ENCODE measurements at regions not wholly inside any gene's neighbourhood (a gene's known extent, or its start where the extent isn't known, plus 50 kb on each side); places are given as distances from the start of the nearest gene placed in this dataset.

DNA sequence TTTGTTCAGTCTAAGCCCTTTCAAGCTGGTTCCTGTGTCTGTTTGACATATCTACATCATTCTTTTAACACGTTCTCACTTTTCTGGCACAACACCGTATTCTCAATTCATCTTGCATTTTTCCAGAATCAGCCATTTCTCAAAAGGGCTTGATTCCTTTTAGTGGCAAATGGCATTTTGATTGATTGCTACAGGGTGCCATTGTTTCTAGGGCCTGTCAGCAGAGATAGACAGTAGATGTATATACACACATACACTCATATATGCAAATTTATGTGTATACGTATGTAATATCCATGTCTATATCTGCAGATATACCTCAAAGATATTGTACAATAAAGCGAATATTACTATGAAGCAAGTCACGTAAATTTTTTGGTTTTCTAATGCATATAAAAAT, 367.9 kb upstream of the TNP1 start:
- H3K4me3 ChIP-seq (ENCODE audit: low read depth in 1 of 2, low read length in 2 of 2), result no peak overlapping the region
- WGBS, 2 donors, result 89 to 90% methylated on average over 5 of the region's 5 CpGs
- no peaks in the 10 kb centered on the region for H3K4me1 ChIP-seq (ENCODE audit: control insufficient read depth in 2 of 2, insufficient read depth in 2 of 2, low read length in 1 of 2)

DNA sequence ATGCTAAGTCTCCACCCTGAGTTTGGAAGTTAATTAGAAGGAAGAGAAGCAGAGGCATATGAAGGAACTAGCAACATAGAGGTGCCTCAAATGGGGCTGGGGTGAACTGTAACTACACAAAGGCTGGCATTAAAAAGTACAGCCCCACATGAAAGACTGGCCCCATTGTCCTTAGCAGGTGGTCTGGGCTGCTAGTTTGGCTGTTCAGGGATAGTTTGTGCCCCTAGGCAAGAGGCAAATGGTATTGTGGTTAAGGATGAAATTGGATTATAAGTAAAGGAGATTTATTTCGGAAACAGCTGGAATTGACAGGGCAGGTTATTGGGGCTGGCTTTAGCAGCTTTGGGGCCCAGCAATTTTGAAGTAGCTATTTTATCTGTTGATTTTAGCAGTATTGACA, 365.7 kb upstream of the TNP1 start:
- Histone ChIP-seq H3K36me3 (ENCODE audit: control insufficient read depth in 2 of 2, insufficient read depth in 2 of 2, low read length in 1 of 2) (no peaks in the 10 kb centered on the region), H3K27me3 (ENCODE audit: control insufficient read depth in 1 of 2, insufficient read depth in 2 of 2, low read length in 2 of 2) (no peaks in the 10 kb centered on the region), H3K4me3 (ENCODE audit: low read depth in 1 of 2, low read length in 2 of 2) (no peak overlapping the region), H3K9me3 (ENCODE audit: control insufficient read depth in 2 of 2, insufficient read depth in 1 of 2, low read depth in 1 of 2, low read length in 1 of 2) (no peaks in the 10 kb centered on the region), H3K27ac (ENCODE audit: low read depth in 2 of 2, low read length in 1 of 2) (no peak overlapping the region), H3K4me1 (ENCODE audit: control insufficient read depth in 2 of 2, insufficient read depth in 2 of 2, low read length in 1 of 2) (no peaks in the 10 kb centered on the region)
- 97 to 99% methylated on average over 1 of the region's 1 CpG for WGBS, 2 donors

More for the DNA sequence above, 367.9 kb upstream of the TNP1 start:
- H3K27me3 ChIP-seq (ENCODE audit: control insufficient read depth in 1 of 2, insufficient read depth in 2 of 2, low read length in 2 of 2), result no peaks in the 10 kb centered on the region
- H3K27ac ChIP-seq (ENCODE audit: low read depth in 2 of 2, low read length in 1 of 2), result no peak overlapping the region
- no peaks in the 10 kb centered on the region for H3K9me3 ChIP-seq (ENCODE audit: control insufficient read depth in 2 of 2, insufficient read depth in 1 of 2, low read depth in 1 of 2, low read length in 1 of 2)
- no peaks in the 10 kb centered on the region for H3K36me3 ChIP-seq (ENCODE audit: control insufficient read depth in 2 of 2, insufficient read depth in 2 of 2, low read length in 1 of 2)

DNA sequence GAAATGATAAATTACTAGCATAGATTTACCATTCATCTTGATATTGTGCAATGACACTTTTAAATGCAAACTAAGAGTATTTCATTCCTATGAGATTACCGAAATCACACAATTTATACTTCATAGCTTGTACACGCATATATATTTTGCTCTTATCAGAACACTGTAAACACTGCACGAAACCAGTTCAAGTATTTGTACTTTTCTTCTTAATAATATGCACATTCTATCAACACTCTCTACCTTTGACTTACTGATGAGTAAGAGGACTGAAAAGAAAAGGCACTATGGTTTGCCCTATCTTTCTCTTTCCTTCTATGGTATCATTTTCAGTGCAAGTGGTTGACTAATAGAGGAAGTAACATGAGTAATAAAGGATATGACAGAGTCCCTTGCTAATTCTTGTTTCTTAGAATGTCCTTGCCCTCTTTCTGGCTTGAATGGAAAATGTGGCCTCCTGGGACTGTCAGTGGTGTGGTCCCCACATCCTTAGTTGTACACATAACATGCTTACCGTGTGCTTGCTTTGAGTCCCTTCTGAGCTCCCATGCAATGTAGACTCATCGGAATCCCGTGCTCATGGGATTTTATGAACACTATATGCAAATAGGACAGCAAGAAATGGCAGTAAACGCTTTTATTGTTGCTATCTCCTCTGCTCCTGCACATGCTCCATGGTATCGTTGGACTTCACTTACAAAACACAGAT, 363.5 kb upstream of the TNP1 start:
- no peak overlapping the region for H3K4me3 ChIP-seq (ENCODE audit: low read depth in 1 of 2, low read length in 2 of 2)
- H3K36me3 ChIP-seq (ENCODE audit: control insufficient read depth in 2 of 2, insufficient read depth in 2 of 2, low read length in 1 of 2), result no peaks in the 10 kb centered on the region
- H3K27ac ChIP-seq (ENCODE audit: low read depth in 2 of 2, low read length in 1 of 2), result peak overlapping the region in 1 of 2 donors; percentile 37
- WGBS, 2 donors, result 69 to 72% methylated on average over 8 of the region's 8 CpGs
- no peaks in the 10 kb centered on the region for H3K9me3 ChIP-seq (ENCODE audit: control insufficient read depth in 2 of 2, insufficient read depth in 1 of 2, low read depth in 1 of 2, low read length in 1 of 2)
- H3K4me1 ChIP-seq (ENCODE audit: control insufficient read depth in 2 of 2, insufficient read depth in 2 of 2, low read length in 1 of 2), result no peaks in the 10 kb centered on the region
- no peaks in the 10 kb centered on the region for H3K27me3 ChIP-seq (ENCODE audit: control insufficient read depth in 1 of 2, insufficient read depth in 2 of 2, low read length in 2 of 2)

DNA sequence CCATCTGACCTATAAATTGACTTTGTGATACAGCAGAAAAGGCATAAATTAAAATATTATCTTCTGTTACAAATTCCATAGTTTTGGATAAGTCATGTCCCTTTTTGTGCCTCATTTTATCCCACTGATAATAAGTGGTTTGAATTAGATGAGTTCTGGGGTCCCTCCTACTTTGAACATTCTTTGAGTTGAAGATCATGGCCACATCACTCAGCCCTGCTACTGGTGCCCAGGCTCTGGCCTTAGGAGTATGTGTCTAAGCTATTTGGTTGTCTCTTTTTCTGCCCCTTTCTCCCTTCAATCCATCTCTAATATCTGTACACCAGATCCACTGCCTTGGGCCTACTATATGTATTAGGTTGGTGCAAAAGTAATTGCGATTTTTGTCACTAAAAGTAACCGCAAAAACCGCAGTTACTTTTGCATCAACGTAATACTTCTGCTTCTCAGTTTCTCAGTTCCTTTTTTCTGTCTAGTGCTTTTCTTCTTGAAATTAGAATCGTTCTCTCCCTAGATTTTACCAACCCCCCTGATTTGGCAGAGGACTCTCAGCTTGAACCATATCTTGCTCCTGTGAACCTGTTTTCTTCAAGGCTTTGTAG, 362.5 kb upstream of the TNP1 start:
- Histone ChIP-seq H3K27ac (ENCODE audit: low read depth in 2 of 2, low read length in 1 of 2) (no peak overlapping the region), H3K27me3 (ENCODE audit: control insufficient read depth in 1 of 2, insufficient read depth in 2 of 2, low read length in 2 of 2) (no peaks in the 10 kb centered on the region), H3K4me3 (ENCODE audit: low read depth in 1 of 2, low read length in 2 of 2) (no peak overlapping the region), H3K4me1 (ENCODE audit: control insufficient read depth in 2 of 2, insufficient read depth in 2 of 2, low read length in 1 of 2) (no peaks in the 10 kb centered on the region), H3K36me3 (ENCODE audit: control insufficient read depth in 2 of 2, insufficient read depth in 2 of 2, low read length in 1 of 2) (no peaks in the 10 kb centered on the region), H3K9me3 (ENCODE audit: control insufficient read depth in 2 of 2, insufficient read depth in 1 of 2, low read depth in 1 of 2, low read length in 1 of 2) (no peaks in the 10 kb centered on the region)
- 72 to 80% methylated on average over 5 of the region's 5 CpGs for WGBS, 2 donors

DNA sequence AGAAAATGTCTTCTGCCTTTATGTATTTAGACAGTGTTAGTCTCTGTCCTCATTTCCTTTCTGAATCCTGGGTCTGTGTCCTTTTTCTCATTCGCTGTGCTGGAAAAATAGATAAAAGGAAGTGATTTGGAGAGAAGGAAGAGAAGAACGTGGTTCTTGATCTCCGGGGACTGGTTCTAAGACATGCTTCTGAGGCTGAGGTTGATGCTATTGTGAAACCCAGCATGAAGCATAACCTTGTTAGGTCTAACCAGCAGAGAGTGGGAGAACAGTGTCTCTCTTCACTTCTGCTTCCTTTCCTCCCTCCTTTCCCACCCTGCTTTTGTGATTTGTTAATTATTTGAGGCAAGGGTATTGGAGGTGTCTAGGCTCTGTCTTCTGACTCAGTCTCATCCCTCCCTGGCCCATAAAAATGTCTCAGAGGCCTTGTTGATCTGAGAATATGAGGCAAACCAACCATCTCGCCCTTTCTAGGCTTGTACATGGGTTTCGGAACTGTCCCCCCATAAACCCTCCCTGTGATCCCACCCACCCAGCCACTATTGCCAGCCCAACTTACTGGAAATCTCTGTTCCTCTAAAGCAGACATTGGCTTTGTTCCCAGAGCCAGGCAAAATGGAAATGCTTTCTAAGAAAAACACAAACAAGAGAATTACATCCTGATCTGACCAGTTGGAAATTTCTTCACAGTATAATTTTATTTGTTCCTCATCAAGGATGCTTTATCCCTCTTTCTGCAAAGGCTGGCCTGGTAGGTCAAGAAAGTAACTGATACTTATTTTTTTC, 360.6 kb upstream of the TNP1 start:
- Histone ChIP-seq H3K27me3 (ENCODE audit: control insufficient read depth in 1 of 2, insufficient read depth in 2 of 2, low read length in 2 of 2) (no peaks in the 10 kb centered on the region), H3K27ac (ENCODE audit: low read depth in 2 of 2, low read length in 1 of 2) (no peak overlapping the region), H3K9me3 (ENCODE audit: control insufficient read depth in 2 of 2, insufficient read depth in 1 of 2, low read depth in 1 of 2, low read length in 1 of 2) (no peaks in the 10 kb centered on the region), H3K36me3 (ENCODE audit: control insufficient read depth in 2 of 2, insufficient read depth in 2 of 2, low read length in 1 of 2) (no peaks in the 10 kb centered on the region), H3K4me1 (ENCODE audit: control insufficient read depth in 2 of 2, insufficient read depth in 2 of 2, low read length in 1 of 2) (no peaks in the 10 kb centered on the region), H3K4me3 (ENCODE audit: low read depth in 1 of 2, low read length in 2 of 2) (no peak overlapping the region)
- WGBS, 2 donors, result 82 to 87% methylated on average over 5 of the region's 5 CpGs

DNA sequence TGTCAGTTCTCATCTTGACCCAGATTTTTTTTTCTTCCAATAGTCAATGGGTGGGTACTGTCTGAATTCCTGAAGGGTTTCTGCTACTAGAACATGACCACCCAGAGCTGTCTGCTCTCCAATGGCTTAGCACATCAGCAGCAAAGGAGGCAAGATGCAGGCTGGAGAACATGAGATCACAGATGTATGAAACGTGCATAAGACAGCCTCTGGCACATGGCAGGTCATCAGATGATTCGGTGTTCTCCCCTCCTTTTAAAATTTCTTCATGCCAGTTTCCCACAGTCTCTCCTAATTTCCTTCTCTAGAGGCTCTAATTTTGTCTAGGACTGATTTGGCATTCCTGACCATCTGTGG, 359.3 kb upstream of the TNP1 start:
- Histone ChIP-seq H3K9me3 (ENCODE audit: control insufficient read depth in 2 of 2, insufficient read depth in 1 of 2, low read depth in 1 of 2, low read length in 1 of 2) (no peaks in the 10 kb centered on the region), H3K27me3 (ENCODE audit: control insufficient read depth in 1 of 2, insufficient read depth in 2 of 2, low read length in 2 of 2) (no peaks in the 10 kb centered on the region), H3K27ac (ENCODE audit: low read depth in 2 of 2, low read length in 1 of 2) (no peak overlapping the region), H3K4me3 (ENCODE audit: low read depth in 1 of 2, low read length in 2 of 2) (no peak overlapping the region), H3K36me3 (ENCODE audit: control insufficient read depth in 2 of 2, insufficient read depth in 2 of 2, low read length in 1 of 2) (no peaks in the 10 kb centered on the region), H3K4me1 (ENCODE audit: control insufficient read depth in 2 of 2, insufficient read depth in 2 of 2, low read length in 1 of 2) (no peaks in the 10 kb centered on the region)
- WGBS, 2 donors, result 71 to 72% methylated on average over 2 of the region's 2 CpGs

DNA sequence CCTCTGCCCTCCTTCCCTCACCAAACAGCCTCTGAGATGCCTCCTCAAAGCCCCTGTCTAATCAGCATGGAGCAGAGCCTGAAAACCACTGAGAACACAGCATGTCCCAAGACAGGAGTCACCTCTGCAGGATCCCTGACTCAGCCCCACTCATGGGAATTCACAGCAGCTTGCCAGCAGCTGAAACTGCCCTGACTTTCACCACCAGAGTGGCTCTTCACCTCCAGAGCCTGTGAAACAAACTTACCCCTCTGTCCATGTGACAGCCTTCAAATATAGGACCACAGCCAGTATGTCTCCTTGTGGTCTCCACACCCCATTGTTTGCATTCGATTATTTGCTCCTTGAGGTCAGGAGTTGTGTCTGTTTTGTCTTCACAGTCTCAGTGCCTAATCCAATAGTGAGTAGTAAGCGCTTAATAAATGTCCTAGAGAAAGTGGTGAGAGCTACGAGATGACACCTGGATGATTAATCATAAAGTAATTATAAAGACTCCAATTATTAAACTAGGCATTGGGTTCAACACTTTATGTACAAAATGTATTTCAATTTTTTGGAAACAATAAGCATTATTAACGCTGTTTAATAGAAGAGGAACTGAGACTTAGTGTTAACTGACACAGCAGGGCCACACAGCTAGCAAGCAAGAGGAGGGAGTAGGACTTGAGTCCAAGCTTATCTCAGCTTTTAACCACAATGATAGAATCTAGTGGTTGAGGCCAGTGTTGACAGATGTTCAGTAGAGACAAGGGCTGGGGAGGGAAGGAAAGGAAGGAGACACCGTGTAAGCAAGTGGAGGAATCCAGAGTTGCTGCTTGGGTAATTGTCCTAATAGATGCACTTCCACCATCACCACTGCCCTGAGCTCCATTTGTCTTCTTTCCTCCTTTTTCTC, 358.7 kb upstream of the TNP1 start:
- Histone ChIP-seq H3K9me3 (ENCODE audit: control insufficient read depth in 2 of 2, insufficient read depth in 1 of 2, low read depth in 1 of 2, low read length in 1 of 2) (no peaks in the 10 kb centered on the region), H3K4me1 (ENCODE audit: control insufficient read depth in 2 of 2, insufficient read depth in 2 of 2, low read length in 1 of 2) (no peaks in the 10 kb centered on the region), H3K27me3 (ENCODE audit: control insufficient read depth in 1 of 2, insufficient read depth in 2 of 2, low read length in 2 of 2) (no peaks in the 10 kb centered on the region), H3K36me3 (ENCODE audit: control insufficient read depth in 2 of 2, insufficient read depth in 2 of 2, low read length in 1 of 2) (no peaks in the 10 kb centered on the region), H3K4me3 (ENCODE audit: low read depth in 1 of 2, low read length in 2 of 2) (no peak overlapping the region), H3K27ac (ENCODE audit: low read depth in 2 of 2, low read length in 1 of 2) (no peak overlapping the region)
- WGBS, 2 donors, result 75 to 79% methylated on average over 5 of the region's 5 CpGs

DNA sequence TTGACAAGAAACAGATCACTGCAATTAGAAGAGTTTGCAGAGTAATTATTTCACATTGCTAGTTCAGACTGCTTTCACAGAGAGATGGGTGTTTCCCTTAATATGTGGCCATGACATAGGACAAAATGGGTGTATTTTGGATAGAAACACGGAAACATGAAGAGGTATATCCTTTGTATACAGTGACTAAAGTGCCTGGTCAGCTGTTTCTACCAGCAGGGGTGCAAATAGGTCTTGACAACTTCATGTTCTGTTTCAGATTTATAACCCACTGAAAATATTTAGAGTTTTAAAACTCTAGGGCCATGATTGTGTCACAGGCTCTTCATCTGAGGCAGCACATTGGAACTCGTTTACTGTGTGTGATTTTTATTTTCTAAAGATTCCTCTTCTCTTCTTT, 357.1 kb upstream of the TNP1 start:
- Histone ChIP-seq H3K36me3 (ENCODE audit: control insufficient read depth in 2 of 2, insufficient read depth in 2 of 2, low read length in 1 of 2) (no peaks in the 10 kb centered on the region), H3K27me3 (ENCODE audit: control insufficient read depth in 1 of 2, insufficient read depth in 2 of 2, low read length in 2 of 2) (no peaks in the 10 kb centered on the region), H3K9me3 (ENCODE audit: control insufficient read depth in 2 of 2, insufficient read depth in 1 of 2, low read depth in 1 of 2, low read length in 1 of 2) (no peaks in the 10 kb centered on the region), H3K4me1 (ENCODE audit: control insufficient read depth in 2 of 2, insufficient read depth in 2 of 2, low read length in 1 of 2) (no peaks in the 10 kb centered on the region), H3K27ac (ENCODE audit: low read depth in 2 of 2, low read length in 1 of 2) (no peak overlapping the region), H3K4me3 (ENCODE audit: low read depth in 1 of 2, low read length in 2 of 2) (no peak overlapping the region)
- 88 to 89% methylated on average over 2 of the region's 2 CpGs for WGBS, 2 donors

DNA sequence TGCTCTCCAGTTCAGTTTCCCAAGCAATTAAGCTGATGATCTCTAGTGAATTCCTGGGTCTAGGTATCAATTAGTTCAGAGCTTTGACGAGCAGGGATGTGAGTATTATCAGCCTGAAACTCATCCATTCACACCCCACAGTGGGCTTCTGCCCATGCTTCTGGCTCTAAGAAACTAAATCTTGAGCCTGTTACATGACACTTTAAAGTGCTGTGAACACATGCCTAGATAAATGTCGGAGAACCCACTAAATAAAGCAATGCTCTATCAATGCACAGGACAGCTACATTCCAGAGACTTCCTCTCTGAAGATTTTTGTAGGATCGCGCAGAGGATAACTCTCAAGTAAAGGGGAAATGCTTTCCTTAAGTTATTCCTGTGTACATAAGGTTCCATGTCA, 356.5 kb upstream of the TNP1 start:
- H3K4me1 ChIP-seq (ENCODE audit: control insufficient read depth in 2 of 2, insufficient read depth in 2 of 2, low read length in 1 of 2), result no peaks in the 10 kb centered on the region
- H3K36me3 ChIP-seq (ENCODE audit: control insufficient read depth in 2 of 2, insufficient read depth in 2 of 2, low read length in 1 of 2), result no peaks in the 10 kb centered on the region
- no peak overlapping the region for H3K4me3 ChIP-seq (ENCODE audit: low read depth in 1 of 2, low read length in 2 of 2)
- no peak overlapping the region for H3K27ac ChIP-seq (ENCODE audit: low read depth in 2 of 2, low read length in 1 of 2)
- 86 to 88% methylated on average over 4 of the region's 4 CpGs for WGBS, 2 donors
- H3K9me3 ChIP-seq (ENCODE audit: control insufficient read depth in 2 of 2, insufficient read depth in 1 of 2, low read depth in 1 of 2, low read length in 1 of 2), result no peaks in the 10 kb centered on the region
- no peaks in the 10 kb centered on the region for H3K27me3 ChIP-seq (ENCODE audit: control insufficient read depth in 1 of 2, insufficient read depth in 2 of 2, low read length in 2 of 2)
